ENCODE measurements at regions not wholly inside any gene's neighbourhood (a gene's known extent, or its start where the extent isn't known, plus 50 kb on each side); places are given as distances from the start of the nearest gene placed in this dataset.

- TF ChIP-seq GLIS3 (CRISPR knock-in tag; IDR thresholded peaks at IDR 0.05): no peak
- ATAC-seq: no peak
Measured at GRCh38 chr22:48637231-48637630, 1190.4 kb downstream of the BRD1 start.

DNA sequence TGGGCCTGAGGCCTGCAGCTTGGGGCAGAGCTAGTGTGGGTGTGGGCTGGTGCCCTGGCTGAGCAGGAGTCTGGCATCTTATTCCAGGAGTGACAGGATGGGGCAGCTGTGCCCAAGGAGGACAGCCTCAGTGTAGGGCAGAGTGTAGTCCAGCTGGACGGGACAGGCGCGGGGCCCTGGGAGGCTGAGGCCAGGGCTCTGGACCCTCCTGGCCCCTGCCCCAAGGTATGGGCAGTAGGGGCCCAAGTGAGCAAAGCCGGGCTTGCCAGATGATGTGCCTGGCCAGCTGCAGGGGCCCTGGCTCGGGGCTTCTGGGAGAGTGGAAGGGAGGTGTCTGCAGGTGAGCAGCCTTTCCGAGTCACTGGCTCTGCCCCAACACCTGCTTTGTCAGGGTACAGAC lies 1190.9 kb downstream of the BRD1 start:
- ATAC-seq: no peak
- no peak for TF ChIP-seq TOX (CRISPR knock-in tag; IDR thresholded peaks at IDR 0.05; ENCODE audit: borderline replicate concordance)
- no peak for TF ChIP-seq ARNTL (CRISPR knock-in tag; IDR thresholded peaks at IDR 0.05; ENCODE audit: borderline replicate concordance, low read depth)
- TF ChIP-seq, protein P1, sequence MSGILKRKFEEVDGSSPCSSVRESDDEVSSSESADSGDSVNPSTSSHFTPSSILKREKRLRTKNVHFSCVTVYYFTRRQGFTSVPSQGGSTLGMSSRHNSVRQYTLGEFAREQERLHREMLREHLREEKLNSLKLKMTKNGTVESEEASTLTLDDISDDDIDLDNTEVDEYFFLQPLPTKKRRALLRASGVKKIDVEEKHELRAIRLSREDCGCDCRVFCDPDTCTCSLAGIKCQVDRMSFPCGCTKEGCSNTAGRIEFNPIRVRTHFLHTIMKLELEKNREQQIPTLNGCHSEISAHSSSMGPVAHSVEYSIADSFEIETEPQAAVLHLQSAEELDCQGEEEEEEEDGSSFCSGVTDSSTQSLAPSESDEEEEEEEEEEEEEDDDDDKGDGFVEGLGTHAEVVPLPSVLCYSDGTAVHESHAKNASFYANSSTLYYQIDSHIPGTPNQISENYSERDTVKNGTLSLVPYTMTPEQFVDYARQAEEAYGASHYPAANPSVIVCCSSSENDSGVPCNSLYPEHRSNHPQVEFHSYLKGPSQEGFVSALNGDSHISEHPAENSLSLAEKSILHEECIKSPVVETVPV (CRISPR knock-in tag; IDR thresholded peaks at IDR 0.05): no peak
- TF ChIP-seq ZNF8 (CRISPR knock-in tag; IDR thresholded peaks at IDR 0.05): no peak
- no peak for TF ChIP-seq ZNF70 (CRISPR knock-in tag; IDR thresholded peaks at IDR 0.05)
- no peak for TF ChIP-seq OSR1 (CRISPR knock-in tag; IDR thresholded peaks at IDR 0.05)
- no peak for TF ChIP-seq RARB (CRISPR knock-in tag; IDR thresholded peaks at IDR 0.05)
- no peak for TF ChIP-seq POU6F1 (CRISPR knock-in tag; IDR thresholded peaks at IDR 0.05; ENCODE audit: borderline replicate concordance, low read depth)
- no peak for TF ChIP-seq ZNF565 (CRISPR knock-in tag; conservative IDR thresholded peaks at IDR 0.05; ENCODE audit: low read depth)
- no peak for TF ChIP-seq TCF4 (CRISPR knock-in tag; IDR thresholded peaks at IDR 0.05; ENCODE audit: borderline replicate concordance)
- TF ChIP-seq ISL1 (CRISPR knock-in tag; IDR thresholded peaks at IDR 0.05): no peak
- TF ChIP-seq TSHZ2 (CRISPR knock-in tag; IDR thresholded peaks at IDR 0.05): no peak
- TF ChIP-seq PPARA (CRISPR knock-in tag; IDR thresholded peaks at IDR 0.05; ENCODE audit: borderline replicate concordance): no peak
- TF ChIP-seq, protein P2, sequence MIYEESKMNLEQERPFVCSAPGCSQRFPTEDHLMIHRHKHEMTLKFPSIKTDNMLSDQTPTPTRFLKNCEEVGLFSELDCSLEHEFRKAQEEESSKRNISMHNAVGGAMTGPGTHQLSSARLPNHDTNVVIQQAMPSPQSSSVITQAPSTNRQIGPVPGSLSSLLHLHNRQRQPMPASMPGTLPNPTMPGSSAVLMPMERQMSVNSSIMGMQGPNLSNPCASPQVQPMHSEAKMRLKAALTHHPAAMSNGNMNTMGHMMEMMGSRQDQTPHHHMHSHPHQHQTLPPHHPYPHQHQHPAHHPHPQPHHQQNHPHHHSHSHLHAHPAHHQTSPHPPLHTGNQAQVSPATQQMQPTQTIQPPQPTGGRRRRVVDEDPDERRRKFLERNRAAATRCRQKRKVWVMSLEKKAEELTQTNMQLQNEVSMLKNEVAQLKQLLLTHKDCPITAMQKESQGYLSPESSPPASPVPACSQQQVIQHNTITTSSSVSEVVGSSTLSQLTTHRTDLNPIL (CRISPR knock-in tag; IDR thresholded peaks at IDR 0.05; ENCODE audit: low read depth): no peak
- no peak for TF ChIP-seq GLIS3 (CRISPR knock-in tag; IDR thresholded peaks at IDR 0.05)
- no peak for TF ChIP-seq CSDC2 (CRISPR knock-in tag; IDR thresholded peaks at IDR 0.05)
- TF ChIP-seq ZFP30 (CRISPR knock-in tag; IDR thresholded peaks at IDR 0.05): no peak

DNA sequence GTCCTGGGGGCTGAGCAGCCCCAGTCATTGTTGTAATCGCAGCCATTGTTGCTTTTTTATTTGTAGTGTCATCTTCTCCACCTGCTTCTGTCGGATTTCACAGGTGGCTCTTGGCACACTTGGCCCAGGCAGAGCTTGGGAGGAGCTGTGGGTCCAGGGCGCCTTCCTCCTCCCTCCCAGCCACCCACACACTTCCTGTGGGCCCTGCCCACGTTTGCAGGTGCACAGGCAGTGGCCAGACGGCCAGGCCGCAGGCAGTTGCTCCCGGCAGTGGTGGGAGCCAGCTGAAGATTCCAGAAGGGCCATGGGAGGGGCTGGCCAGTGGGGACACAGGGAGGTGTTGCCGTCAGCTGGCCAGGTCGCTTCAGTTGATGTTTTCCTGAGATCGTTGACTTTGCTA lies 1191.9 kb downstream of the BRD1 start:
- TF ChIP-seq SNAI2 (CRISPR knock-in tag; IDR thresholded peaks at IDR 0.05): no peak
- ATAC-seq: no peak

DNA sequence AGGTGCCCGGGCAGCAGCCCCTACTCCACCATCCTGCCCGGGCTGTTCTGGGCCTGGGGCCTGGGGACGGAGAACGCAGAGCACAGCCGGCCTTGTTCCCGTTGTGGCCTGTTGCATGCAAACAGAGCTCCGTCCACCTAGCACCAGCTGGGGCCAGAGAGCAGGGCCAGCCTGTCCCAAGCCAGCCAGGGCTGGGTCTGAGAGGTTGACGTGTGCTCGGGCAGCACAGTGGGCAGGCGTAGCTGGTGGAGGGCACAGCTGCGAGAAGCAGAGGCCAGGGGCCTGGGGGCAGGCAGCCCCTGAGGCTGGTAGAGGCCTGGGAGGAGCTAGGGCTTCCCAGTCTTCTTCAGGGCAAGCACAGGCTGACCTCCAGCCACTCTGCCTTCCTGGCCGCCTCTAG lies 1192.6 kb downstream of the BRD1 start:
- ATAC-seq: no peak
- TF ChIP-seq PPARA (CRISPR knock-in tag; IDR thresholded peaks at IDR 0.05; ENCODE audit: borderline replicate concordance): no peak
- TF ChIP-seq OSR1 (CRISPR knock-in tag; IDR thresholded peaks at IDR 0.05): no peak
- TF ChIP-seq TCF4 (CRISPR knock-in tag; IDR thresholded peaks at IDR 0.05; ENCODE audit: borderline replicate concordance): no peak
- TF ChIP-seq ZNF8 (CRISPR knock-in tag; IDR thresholded peaks at IDR 0.05): no peak
- no peak for TF ChIP-seq ZFP3 (CRISPR knock-in tag; IDR thresholded peaks at IDR 0.05)
- TF ChIP-seq, protein P2 (CRISPR knock-in tag; IDR thresholded peaks at IDR 0.05; ENCODE audit: low read depth): no peak
- no peak for TF ChIP-seq ISL1 (CRISPR knock-in tag; IDR thresholded peaks at IDR 0.05)
- no peak for TF ChIP-seq ZNF565 (CRISPR knock-in tag; conservative IDR thresholded peaks at IDR 0.05; ENCODE audit: low read depth)
- TF ChIP-seq, protein P1 (CRISPR knock-in tag; IDR thresholded peaks at IDR 0.05): no peak

Data from SK-N-SH treated with all-trans-retinoic acid at 6 μM for 48 hours (cell line).